HG03039 (cell line): ENCODE measurements at regions not wholly inside any gene's neighbourhood (a gene's known extent, or its start where the extent isn't known, plus 50 kb on each side); places are given as distances from the start of the nearest gene placed in this dataset.

Experiments used
- ATAC-seq: cut with Tn5 transposase; IDR thresholded peaks from one replicate; pipeline ENCODE4 v1.9.1; 2021; ENCODE audit warnings: mild to moderate bottlenecking, moderate library complexity; ENCODE audit not compliant: unreplicated experiment

GRCh38 chr13:31081316-31081715 lies 80.4 kb downstream of the HSPH1 start:
- no peak for ATAC-seq

DNA sequence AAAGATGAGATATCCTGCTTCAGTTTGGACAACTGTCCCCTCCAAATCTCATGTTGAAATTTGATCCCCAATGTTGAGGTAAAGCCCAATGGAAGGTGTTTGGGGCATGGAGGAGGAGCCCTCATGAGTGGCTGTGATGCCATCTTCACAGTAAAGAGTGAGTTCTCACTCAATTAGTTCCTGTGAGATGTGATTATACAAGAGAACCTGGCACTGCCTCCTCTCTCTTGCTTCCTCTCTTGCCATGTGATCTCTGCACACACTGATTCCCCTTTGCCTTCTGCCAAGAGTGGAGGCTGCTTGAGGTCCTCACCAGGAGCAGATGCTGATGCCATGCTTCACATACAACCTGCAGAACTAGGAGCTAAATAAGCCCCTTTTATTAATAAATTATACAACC lies 86.9 kb downstream of the HSPH1 start:
- no peak for ATAC-seq

DNA sequence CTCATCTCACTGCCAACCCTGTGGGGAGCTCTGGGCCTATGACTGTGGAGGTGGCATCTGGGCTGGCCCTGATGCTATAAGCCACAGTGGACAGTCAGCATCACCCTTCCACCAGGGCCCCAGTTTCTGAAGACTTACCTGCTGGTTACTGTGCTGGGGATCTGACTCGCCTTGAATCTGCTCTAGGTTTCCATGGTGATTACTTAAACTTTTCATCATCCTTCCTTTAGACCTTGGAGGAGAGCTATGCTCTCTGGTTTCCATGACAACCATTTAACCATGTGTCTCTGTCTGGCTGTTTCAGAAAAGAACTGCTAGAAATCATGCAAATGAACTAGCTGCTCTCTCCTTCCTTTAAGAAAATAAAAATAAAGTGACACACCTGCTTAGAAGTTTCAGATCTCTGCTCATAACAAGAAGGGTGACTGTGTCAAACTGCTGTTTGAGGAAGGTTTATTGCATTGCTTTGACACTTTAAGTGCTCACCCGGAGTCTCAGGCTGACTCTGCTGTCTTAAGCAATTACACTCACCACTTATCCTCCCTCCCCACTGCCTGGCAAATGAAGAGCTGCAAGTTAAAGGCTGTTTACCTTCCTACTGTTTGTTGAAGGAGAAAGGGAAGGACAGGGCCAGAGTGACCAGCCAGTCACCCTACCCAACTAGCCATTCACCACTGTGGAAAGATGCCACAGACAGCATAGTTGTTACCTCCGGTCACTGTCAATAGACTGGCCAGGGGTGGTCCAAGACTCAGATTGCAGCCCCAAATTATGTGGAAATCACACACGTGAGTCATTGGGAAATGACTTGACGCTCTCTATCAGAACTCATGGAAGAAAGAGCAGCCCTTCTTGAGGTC lies 87.6 kb downstream of the HSPH1 start:
- peak; percentile 88 for ATAC-seq

DNA sequence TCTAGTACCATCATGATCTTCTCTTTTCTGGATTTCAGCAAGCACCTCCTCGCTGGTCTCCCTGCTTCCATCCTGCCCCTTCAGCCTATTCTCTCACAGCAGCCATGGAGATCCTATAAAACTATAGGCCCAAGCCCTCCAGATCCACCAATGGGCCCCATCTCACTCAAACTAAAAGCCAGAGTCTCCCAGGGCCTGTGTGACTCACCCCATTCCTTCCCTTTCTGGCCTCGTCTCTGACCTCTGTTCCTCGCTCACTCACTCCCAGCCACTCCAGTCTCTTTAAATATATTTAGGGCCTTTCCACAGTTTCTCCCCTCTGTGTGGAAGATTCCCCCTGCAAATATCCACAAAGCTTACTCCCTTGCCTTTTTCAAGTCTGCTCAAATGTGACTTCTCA lies 89.7 kb downstream of the HSPH1 start:
- no peak for ATAC-seq

- ATAC-seq: no peak
Observed at GRCh38 chr13:31069808-31070534, 91.7 kb downstream of the HSPH1 start.

DNA sequence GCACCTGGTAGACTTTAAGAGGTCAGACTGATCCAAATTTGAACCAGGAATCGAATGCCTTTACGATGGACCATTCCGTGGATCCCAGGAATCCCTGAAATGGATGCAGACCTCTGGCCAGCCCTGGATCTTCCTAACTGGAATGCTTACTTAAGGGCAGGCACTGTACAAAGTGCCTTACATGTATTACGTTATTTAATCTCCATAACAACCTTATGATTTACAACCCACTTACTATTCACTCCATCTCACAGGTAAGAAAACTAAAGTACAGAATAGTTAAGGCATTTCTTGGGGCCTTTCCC lies 93.6 kb downstream of the HSPH1 start:
- no peak for ATAC-seq

DNA sequence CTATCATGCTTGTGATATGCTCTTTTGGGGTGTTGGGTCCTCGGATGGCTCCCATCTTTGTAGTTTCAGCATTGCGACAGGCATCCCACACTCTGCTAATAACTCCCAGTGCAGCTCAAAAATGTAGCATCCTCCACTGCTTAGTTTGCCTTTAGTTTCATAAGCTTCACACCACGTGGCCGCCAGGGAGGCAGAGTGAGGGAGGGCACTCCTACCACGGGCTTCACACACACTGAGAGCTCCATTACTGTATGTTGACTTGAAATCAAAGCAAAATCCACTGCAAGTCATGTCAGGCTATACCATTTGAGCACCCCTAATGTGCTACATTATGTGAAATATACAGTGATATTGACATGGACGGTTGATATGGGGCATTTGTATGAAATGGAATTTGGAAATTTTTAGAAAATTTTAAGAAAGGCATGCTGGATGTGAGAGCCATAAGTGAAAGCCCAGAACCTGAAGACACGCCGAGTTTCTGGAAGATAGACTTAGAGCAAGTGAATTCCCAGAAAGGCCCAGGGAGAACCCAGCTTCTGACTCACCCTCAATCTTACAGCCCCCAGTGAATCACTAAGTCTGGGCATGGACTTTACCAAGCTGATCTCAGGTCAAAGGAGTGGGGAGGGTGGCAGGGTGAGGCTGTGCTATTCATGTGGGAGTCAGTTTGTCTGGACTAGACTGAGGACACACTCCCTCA lies 94.1 kb downstream of the HSPH1 start:
- ATAC-seq: no peak

GRCh38 chr13:31064636-31065035 lies 97.1 kb downstream of the HSPH1 start:
- ATAC-seq: no peak

- no peak for ATAC-seq
Observed at GRCh38 chr13:31063772-31064171, 97.9 kb downstream of the HSPH1 start.

- no peak for ATAC-seq
Observed at GRCh38 chr13:31060655-31061054, 101.0 kb downstream of the HSPH1 start.

GRCh38 chr13:31060220-31060619 lies 101.5 kb downstream of the HSPH1 start:
- ATAC-seq: no peak

GRCh38 chr13:31057403-31058033 lies 104.2 kb downstream of the HSPH1 start:
- no peak for ATAC-seq

GRCh38 chr13:31056644-31057271 lies 104.9 kb downstream of the HSPH1 start:
- no peak for ATAC-seq

GRCh38 chr13:31055589-31055988 lies 106.1 kb downstream of the HSPH1 start:
- no peak for ATAC-seq

DNA sequence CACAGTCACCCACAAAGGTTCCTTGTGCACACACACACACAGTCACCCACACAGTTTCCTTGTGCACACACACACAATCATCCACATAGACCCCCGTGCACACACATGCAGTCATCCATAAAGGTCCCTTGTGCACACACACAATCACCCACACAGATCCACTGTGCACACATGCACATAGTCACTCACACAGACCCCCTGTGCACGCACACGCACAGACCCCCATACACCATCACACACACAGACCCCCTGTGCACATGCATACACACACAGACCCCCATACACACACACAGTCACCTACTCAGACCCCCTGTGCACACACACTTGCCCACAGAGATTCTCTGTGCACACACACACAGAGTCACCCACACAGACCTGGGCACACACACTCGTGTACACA lies 107.1 kb downstream of the HSPH1 start:
- ATAC-seq: no peak

DNA sequence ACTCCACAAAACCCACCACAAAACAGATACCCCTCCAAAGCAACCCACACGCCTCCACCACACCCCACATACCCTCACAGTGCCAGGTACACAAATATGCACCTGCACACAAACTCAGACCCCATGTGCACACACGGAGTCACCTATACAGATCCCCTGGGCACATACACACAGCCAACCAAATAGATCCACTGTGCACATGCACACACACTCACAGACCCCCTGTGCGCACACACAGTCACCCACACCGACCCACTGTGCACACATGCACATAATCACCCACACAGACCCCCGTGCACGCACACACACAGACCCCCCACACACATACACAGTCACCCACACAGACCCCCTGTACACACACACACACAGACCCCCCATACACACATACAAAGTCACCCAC lies 107.8 kb downstream of the HSPH1 start:
- ATAC-seq: no peak

DNA sequence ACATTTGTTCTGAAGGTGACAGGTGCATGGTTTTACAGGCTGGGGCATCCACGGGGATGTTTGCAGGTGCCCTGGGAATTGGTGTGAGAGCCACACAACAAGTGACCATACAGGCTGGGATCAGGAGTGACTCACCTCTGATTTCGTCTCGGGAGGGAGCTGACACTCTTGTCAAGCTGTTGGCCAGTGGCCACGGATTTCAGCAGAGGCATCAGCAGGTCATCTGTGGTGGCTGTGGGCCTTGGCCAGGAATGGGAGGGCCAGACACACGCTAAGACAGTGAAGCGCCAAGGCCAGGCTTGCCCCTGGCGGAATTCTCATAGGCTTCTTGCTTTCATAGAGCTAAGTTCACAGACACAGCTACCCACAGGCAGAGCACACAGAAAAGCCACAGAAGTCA lies 108.6 kb downstream of the HSPH1 start:
- ATAC-seq: no peak

DNA sequence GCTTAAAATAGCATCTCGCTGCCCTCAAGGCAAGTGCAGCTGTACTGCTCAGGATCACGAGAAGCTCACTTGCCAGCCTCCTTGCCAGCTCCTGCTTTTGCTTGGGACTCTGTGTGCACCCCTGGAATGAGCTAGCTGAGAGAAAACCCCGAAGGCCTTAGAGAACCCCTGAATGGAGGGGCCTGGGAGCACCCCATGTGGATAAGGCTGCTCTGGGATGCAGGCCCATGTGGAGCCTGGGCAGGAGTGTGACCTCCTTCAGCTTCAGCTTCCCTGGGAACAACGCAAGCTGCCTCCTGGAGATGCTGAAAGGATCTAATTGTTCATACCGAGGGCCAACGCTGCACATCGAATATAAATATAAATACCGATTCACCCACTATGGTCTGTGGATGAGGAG lies 109.2 kb downstream of the HSPH1 start:
- ATAC-seq: no peak

DNA sequence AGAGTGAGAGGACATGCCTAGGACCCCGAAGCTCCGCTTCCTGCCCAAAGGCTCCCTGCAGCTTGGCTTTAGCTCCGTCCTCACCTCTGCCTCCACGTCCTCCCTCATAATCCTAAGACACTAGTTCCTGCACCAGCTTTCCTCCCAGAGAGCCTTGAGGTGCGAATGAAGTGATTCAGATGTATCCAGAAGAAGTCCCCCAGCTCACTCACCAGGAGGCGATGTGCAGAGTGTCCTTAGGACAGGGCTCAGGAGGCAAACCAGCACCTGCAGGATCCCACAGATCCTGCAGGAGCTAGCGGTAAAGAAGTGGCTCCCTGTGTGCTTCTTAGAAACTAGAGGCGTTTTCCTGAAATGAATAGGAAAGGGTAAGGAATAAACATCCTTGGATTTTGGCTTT lies 109.7 kb downstream of the HSPH1 start:
- no peak for ATAC-seq

DNA sequence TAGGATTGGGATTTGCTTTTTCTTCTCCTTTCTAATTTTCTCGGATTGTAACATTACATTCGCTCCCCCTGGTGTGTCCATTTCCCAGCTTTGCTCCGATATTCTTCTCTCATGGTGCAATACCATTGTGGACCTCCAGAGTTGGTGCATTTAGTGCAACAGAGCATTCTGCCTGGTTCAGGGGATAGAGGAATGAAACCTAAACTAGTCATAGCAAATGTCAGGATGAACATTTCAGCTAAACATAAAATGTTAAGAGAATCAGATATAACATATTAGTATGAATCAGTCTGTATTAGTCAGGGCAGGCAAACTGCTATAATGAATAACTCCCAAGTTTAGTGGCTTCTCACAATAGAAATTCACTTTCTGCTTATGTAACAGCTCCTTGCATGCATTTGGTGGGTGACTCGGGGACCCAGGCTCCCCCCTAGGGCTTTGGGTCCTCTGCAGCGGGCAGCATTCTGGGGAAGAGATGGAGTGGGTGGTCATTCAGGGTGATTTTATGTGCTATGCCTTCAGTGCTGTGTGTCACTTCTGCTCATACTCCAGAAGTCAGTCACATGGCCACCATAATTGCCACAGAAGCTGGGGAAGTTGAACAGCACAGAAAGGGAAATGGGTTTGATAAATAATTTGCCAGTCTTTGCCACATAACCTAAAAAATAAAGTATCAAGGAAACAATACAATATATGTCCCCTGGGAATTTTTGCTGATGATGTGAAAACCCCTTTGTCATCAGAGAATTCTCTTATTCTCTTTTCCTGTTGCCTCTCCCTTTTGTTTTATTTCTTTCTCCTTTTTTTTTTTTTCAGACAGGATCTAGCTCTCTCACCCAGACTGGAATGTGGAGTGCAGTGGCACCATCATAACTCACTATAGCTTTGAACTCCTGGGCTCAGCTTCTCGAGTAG lies 111.0 kb downstream of the HSPH1 start:
- no peak for ATAC-seq
